Stimulated activated CD4-positive, alpha-beta T cell treated with anti-CD3 and anti-CD28 coated beads, Interleukin-2, amount 100 ng/mL, for 48 hours (primary cell): ENCODE measurements at regions not wholly inside any gene's neighbourhood (a gene's known extent, or its start where the extent isn't known, plus 50 kb on each side); places are given as distances from the start of the nearest gene placed in this dataset.
"Not testable (repeated sequence)": the region's sequence is repeated elsewhere in the genome, so short reads cannot be mapped to it uniquely, and the experiment has no call there.

Experiments
- DNase-seq, 2 donors: peaks; one replicate each; pipeline ENCODE4 v3.0.0-alpha.2; 2020

DNA sequence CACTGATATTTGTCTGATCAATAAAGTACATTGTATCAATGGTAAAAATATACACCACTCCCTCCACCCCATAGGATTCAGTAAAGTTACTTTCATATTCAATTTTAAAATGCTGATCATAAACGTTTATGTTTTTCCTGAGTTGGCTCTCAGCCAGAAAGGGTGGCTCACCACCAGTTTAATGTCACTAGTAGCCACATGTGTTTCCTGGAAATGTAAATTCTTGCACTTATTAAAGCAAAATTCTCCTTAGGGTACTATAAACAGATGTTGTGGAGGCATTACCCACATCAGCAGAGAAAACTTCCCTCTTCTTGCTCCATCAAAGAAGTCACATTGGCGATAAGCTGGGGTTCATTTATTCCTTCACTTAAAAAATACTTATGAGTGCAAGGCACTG is 210.3 kb downstream of the SREK1 start:
- DNase-seq, result no peak

DNA sequence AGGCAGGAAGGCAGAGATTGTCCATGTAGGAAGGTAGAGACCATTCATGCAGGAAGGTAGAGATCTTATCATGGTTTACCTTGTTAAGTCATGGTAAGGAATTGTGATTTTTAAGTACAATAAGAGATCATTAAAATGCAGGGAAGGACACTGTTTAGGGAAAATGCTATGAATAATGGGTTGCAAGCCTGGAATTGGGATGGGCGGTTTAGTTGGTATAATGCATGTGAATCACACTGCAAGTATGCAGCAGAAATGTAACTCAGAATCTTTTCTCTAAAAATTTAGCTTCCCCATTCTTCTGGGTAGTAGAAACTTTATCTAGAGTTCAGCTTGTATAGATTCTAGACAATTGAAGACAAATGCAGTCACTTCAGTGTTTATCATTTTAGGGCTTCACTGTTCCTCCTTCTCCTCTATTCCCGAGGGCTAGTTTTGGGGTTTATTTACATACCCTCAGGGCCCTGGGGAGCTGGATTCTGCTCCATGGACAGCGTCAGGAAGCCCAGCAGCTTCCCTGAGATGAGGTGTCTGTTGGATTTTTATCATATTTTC is 212.0 kb downstream of the SREK1 start:
- DNase-seq, result no peak

DNA sequence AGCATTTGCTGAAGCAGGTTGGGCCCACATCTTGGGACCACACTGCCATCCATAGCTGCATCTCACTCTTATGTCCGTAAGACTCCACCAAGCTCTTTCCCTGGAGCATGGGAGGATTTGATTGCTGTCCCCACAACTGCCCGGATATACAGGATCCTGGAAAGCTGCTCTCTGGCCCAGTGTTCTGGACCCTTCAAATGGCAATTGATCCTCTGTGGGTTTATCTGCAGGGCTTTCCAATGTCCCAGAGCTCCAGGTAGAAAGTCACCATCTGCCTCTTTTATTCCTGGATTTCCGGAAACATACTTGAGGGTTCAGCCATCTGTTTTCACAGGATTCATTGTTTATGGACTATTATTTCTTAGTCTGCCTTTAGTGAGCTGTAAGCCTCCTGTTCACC is 214.6 kb downstream of the SREK1 start:
- no peak for DNase-seq

DNA sequence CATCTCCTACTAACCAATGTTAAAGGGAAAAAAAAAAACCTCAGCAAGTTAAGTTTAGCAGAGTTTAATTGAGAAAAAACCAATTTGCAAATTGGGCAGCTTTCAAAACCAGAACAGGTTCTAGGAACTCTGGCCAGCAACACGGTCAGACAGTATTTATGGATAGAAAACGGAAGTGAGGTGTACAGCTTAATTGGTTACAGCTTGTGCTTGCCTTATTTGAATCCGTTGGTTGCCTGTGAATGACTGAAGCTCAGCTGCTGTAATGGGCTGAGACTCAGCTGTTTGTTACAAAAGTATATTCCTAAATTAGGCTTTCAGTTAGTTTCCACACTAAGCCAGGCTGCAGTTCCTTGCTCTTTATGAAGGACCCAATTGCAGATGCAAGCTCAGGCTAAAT is 217.0 kb downstream of the SREK1 start:
- DNase-seq, result no peak

DNA sequence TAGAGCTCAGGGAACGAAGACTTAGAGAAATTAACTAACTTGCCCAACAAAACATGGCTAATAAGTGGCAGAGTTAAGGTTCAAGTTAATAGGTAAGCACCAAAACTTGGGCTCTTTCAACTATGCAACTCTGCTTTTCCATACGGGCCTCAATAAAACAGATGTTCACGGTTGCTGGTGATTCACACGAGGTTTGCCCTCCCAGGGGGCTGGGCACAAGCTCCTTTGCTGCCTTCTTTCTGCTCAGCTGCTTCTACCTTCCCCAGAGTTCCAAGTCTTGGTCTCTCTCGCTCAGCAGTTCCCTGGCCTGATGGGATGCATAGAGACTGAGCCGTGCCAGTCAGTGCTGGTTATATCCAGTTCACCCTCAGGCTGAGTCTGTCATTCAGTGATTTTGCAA is 217.9 kb downstream of the SREK1 start:
- no peak for DNase-seq

DNA sequence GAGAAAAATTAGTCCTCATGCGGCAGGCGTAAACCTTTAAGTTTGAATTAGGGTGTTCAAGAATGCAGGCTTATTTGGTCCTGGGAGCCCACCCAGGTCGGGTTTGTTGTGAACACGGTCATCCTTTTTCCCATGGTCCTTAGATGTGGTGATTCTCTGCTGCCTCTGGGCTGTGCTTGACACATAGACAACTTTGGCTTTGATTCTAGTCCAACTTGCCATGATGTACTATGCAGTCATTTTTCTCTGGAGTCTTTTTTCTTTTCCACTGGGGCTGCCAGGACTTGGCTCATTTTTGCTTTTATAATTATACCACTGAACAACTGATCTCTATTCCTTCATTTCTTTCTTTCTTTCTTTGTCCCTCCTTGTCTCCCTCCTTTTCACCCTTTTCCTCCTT is 218.6 kb downstream of the SREK1 start:
- DNase-seq, result no peak

DNA sequence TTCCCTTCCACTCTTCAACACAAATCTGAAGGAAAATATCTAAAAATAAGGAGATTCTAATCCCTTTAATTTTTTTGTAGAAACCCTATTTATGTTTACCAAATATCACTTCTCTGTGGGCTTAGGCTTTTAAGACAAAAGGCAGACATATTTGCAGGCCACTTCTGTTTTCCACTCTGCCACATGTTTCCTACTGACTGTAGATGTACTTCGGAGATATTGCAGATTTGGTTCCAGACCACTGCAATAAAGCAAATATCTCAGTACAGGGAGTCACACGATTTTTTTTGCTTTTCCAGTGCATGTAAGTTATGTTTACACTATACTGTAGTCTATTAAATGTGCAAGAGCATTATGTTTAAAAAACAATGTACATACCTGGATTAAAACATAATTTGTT is 219.0 kb downstream of the SREK1 start:
- no peak for DNase-seq

DNA sequence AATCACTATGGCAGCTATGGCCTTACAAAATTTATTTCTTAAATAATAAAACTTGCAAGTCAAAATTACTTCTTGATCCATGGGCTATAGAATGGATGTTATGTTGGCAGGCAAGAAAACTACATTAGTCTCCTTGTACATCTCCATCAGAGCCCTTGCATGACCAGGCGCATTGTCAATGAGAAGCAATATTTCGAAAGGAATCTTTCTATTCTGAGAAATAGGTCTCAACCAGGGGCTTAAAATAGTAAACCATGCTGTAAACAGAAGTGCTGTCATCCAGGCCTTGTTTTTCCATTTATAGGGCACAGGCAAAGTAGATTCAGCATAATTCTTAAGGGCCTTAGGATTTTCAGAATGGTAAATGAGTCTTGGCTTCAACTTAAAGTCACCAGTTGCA is 220.1 kb downstream of the SREK1 start:
- no peak for DNase-seq

DNA sequence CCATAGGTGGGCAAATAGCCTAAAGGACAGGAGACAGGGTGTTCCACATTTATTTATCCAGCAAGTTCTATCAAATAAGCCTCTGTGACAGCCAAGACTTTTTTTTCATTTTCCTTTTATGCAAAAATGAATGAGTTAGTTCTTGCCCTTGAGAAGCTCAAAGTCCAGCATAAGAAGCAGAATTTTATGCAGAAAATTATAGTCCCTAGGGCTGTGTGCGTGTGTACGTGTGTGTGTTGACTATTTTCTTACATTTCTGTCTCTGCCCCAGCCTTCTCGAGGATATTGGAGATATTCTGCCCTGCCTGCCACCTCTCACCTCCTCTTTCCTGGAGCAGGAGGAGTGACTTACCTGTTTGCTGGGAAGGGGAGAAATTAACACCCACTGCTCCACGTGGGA is 221.9 kb downstream of the SREK1 start:
- no peak for DNase-seq

DNA sequence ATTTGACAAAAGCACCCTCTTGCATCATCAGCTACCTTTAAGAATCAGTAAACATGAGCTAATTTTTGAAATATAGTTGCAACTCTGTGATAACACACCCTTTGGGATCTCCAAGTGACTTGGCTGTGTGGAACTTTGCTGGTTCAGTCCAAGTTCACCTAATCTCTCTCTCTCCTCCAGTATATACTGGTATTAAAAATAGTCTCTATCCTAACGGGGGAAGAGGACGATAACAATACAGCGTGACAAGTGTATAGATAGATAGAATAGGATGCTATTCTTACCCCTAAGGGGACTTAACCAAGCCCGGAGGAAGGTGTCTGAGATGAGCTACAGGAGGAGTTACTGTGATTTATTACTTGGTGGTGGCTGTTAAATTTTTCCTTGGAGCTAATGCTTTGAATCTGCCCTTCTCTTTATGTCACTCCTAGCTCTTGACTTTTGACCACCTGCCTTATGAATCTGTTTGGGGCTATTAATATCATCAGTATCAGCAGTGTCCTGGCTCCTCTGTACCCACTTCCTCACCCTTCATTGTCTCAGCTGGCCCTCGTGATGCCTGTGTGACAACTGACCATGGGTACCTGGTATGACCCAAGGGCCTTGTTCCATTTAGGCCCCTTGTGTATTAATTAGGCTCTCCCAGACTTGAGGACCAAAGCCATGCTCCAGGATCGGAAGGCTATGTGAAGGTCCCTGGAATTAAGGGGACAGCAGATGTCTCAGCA is 223.9 kb downstream of the SREK1 start:
- DNase-seq, result no peak

DNA sequence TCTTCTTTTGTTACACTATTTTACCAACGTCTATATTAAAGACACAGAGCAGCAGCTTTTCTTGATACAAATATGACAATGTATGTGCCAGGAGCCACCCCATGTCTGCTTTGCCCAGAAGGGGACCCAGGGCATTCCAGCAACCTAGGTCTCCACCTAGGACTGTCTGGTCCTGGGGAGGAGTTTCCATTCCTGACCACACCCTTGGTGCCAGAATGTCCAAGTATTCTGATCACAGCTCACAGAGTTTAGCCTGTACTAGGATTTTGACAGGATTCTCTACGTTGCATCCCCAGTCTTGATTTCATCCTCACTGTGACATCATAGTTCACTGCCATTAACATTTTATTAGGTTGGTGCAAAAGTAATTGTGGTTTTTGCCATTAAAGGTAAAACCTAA is 224.7 kb downstream of the SREK1 start:
- no peak for DNase-seq

DNA sequence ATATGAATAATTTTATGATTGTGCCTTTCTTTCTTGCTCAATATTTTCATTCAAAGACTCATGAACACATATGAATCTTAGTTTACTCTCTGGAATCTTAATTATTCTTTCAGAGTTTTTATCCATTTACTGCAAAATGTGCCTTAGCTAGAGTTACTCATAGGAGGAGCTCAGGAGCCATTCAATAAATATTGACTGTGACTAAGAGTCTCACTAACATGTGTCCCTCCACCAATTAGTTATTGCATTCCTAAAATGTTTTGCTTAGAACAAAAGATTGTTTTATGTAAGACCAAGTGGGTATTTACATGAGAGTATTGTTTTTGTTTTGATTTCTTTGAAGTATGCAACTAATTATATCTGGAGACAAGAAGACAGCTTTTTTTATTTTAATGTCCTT is 218.4 kb upstream of the MAST4 start:
- DNase-seq, result no peak

DNA sequence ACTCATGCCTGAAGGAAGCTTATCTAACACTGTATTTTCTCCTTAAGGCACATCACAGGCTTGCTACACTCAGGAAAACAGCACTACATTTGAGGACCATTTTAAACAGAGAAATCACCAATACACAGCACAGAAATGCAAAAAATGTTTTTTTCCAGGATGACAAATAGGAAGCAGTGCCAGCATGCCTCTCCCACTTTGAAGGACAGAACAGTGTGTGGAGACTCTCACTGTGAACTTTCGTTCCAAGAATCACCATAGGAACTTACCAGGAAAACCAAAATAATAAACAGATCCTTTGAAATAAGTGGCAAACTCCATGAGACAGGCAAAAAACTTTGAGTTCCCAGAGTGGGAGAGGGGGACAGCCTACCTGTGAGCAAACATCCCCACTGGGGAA is 217.8 kb upstream of the MAST4 start:
- DNase-seq, result no peak

DNA sequence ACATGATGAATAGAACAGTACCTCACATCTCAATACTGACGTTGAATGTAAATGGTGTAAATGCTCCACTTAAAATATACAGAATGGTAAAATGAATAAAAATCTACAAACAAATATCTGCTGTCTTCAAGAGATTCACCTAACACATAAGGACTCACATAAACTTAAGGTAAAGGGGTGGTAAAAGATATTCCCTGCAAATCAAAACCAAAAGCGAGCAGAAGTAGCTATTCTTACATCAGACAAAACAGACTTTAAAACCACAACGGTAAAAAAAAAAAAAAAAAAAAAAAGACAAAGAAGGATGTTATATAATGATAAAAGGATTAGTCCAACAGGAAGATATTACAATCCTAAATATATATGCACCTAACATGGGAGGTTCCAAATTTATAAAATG is 214.0 kb upstream of the MAST4 start:
- no peak for DNase-seq

DNA sequence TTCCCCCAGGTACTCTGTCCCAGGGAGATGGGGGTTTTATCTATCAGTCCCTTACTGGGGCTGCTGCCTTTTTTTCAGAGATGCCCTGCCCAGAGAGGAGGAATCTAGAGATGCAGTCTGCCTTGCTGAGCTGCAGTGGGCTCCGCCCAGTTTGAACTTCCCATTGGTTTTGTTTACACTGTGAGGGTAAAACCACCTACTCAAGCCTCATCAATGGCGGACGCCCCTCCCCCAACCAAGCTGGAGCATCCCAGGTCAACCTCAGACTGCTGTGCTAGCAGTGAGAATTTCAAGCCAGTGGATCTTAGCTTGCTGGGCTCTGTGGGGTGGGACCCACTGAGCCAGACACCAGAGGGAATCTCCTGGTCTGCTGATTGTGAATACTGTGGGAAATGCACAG is 191.0 kb upstream of the MAST4 start:
- not testable (repeated sequence) for DNase-seq

DNA sequence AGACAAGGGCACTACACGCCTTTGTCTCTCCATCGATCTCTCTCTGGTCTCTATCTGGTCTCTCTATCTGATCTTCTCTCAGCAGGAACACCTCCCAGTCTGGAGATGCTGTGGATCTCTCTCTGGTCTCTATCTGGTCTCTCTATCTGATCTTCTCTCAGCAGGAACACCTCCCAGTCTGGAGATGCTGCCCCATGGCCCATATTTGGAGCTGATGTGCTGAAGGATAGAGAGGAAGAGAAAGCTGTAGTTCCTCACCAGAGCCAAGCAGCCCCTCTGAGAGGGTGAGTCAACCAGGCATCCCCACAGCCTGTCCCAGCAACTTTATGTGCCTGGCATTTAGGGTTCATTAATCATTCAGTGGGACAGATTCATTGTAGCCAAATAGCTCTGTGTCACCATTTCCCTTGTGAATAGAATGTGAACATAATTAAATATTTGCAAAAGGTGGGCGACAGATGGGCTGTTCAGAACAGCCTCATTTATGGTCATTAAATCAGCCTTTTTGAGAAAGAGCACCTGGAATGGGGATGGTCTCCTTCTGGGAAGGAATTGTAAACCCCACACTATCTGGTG is 189.3 kb upstream of the MAST4 start:
- no peak for DNase-seq

DNA sequence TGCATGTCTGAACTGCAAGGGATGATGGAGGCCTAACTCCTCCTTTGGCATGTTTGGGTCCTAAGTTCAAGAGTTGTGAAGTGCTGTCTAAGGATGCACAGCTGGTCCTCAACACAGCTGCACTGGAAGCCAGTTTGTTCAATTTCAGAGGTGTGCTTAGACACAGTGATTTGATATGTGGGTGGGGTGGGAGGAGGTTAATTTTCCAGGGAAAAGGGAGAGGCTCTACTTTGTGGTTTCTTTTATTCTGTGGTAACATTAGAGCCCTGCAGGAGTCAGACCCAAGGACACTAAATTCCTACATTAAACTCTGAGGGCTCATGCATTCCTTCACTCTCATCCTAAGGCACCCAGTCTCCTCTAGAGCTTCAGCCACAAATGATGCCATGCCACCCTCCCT is 188.4 kb upstream of the MAST4 start:
- DNase-seq, result no peak

DNA sequence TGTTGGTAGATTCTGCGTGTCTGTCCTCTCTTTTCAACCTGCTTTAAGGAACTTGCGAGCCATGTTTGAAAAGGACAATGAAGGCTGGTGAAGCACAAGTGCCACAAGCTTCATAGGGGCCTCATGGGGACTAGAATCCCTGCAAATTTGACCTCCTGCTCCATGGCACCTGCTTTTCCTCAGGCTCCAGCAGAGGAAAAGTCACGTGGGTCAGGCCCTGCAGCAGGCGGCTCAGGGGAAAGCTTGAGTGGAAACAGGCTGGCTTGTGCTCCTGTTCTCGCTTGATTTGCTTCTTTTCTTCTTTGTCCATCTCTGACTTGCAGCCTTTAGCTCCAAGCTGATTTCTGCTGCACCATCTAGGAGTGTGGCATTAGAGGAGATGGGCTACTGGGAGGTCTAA is 187.6 kb upstream of the MAST4 start:
- DNase-seq, result no peak

DNA sequence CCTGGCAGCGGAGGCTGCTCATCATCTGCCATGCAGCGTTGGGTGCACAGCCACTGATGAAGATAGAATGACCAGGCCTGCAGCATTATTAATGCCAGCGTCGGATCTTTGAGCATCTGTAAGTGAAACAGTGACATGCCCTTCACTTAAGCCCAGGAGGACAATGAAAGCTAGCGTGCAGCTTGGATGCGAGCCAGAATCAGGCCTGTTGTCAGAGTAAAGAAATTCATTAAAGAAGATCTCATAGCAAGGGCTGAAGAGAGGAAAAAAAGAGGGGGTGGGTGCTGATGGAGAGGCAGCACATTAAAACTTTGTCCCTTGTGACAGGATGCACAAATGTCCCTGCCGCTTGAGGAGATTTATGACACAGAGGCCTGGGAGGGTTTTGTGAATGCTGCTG is 186.1 kb upstream of the MAST4 start:
- DNase-seq, result no peak

DNA sequence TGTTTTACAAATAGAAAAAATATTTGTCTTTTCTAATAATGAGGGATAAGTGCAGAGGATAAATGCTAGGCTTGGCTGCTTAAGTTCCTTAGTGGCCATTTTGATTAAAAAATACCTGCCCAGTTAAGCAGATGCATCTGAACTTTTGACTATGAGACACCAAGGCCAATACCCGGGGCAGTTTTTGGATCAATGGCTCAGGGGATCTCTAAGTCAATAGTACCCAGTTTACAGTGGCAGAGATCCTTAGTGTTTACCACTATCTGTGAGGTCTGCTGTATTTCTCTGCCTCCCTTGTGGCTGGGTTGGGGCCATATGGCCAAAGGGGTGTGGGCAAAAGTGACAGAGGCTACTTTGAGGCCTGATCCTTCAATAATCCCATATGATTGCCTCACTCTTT is 184.5 kb upstream of the MAST4 start:
- DNase-seq, result no peak

DNA sequence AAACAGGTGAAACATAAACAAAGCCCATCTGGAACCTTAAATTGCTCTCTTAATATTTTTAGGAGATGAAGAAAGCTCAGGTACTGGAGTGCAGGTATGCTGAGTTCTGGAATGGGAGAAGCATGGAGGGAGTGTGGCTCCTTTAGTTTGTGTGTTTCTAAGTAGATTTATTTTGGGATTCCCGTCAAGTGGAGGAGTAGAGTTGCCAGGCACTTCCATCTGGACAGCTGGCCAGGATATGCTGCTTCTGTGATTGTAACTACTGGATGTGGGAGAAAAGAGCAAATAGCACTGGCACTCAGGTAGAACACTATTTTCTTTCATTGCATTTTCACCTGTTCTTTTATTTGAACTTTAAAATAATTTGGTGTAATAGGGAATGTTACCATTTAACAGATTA is 182.3 kb upstream of the MAST4 start:
- DNase-seq, result no peak

DNA sequence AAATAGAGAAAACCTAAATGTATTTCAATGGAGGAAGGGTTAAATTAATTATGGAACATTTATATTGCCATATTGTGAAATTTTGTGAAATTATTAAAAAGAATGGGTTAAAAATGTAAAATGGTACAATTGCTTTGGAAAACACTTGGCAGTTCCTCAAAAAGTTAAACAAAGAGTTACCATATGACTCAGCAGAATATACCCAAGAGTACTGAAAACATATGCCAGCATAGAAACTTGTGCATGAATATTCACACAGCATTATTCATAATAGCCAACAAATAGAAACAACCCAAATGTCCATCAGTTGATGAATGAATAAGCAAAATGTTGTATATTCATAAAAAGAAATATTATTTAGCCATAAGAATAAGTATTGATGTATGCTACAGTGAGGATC is 181.0 kb upstream of the MAST4 start:
- no peak for DNase-seq

DNA sequence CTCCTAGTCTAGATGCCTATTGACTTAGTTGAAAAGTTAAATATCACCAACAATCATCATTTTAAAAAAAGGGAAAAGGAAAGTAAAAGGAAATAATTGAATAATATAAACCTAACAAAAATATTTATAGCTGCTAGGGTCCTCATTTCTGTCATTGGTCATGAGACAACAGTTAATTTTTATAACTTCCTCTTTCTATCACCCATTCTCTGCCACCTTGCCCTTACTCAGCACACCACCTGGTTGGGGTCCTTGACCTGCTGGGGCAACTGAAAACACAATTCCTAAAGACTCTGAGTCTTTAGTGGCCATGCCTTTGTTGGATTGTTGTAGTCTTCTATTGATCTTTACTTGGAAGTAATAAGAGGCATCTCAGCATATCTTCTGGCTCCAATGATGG is 179.5 kb upstream of the MAST4 start:
- no peak for DNase-seq

DNA sequence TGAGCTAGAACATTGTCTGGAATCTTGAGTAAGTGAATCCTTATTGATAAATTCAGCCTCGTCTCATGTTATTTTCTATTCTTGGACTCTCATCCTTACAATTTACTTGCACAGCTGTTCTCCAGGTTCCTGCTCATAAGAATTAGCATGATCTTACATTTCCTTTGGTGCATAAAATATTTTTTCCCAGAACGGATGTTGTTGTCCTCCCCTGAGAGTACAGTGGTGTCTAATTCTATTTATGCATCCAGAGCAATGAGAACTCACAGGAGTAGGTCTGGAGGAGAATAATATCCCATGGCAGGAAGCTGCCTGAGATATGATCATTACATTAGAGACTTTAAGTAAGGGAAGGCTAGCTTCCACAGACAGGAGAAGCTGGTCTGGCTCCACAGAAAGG is 178.4 kb upstream of the MAST4 start:
- no peak for DNase-seq

DNA sequence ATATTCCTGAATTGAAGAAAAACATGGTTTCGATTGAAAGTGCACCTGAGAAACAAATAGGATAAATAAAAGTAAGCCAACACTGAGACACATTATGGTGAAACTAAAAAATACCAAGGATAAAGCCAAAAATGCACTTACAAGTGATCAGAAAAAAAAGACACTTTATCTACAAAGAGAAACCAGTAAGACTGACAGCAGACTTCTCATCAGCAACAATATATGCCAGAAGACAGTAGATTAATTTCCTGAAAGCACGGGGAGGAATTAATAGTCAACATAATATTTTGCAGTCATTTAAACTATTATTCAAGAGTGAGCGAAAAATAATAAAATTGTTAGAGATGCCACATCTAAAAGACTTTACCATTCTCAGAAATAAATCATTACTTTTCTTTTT is 172.7 kb upstream of the MAST4 start:
- DNase-seq, result no peak
